ENCODE measurements at regions not wholly inside any gene's neighbourhood (a gene's known extent, or its start where the extent isn't known, plus 50 kb on each side); places are given as distances from the start of the nearest gene placed in this dataset.

- no peak for ATAC-seq
Measured at GRCh38 chr2:160680294-160680693, 186.7 kb upstream of the RBMS1 start.

- ATAC-seq: peak; percentile 68
Measured at GRCh38 chr2:160680974-160681373, 187.4 kb upstream of the RBMS1 start.

GRCh38 chr2:160683206-160683605, 189.6 kb upstream of the RBMS1 start:
- no peak for ATAC-seq

GRCh38 chr2:160687629-160688028, 194.0 kb upstream of the RBMS1 start:
- no peak for ATAC-seq

GRCh38 chr2:160689441-160689840, 195.8 kb upstream of the RBMS1 start:
- no peak for ATAC-seq

GRCh38 chr2:160694221-160694620, 200.6 kb upstream of the RBMS1 start:
- no peak for ATAC-seq

GRCh38 chr2:160694631-160695030, 201.0 kb upstream of the RBMS1 start:
- no peak for ATAC-seq

GRCh38 chr2:160695402-160696086, 201.9 kb upstream of the RBMS1 start:
- ATAC-seq: peak; percentile 95

GRCh38 chr2:160696087-160696452, 202.5 kb upstream of the RBMS1 start:
- no peak for ATAC-seq

- no peak for ATAC-seq
Measured at GRCh38 chr2:160697817-160698216, 204.2 kb upstream of the RBMS1 start.

- no peak for ATAC-seq
Measured at GRCh38 chr2:160700021-160700814, 206.6 kb upstream of the RBMS1 start.

- ATAC-seq: no peak
Measured at GRCh38 chr2:160701822-160702221, 208.2 kb upstream of the RBMS1 start.

GRCh38 chr2:160702754-160703153, 209.1 kb upstream of the RBMS1 start:
- ATAC-seq: no peak

- no peak for ATAC-seq
Measured at GRCh38 chr2:160703648-160704585, 210.3 kb upstream of the RBMS1 start.

- ATAC-seq: no peak
Measured at GRCh38 chr2:160715428-160715827, 221.8 kb upstream of the RBMS1 start.

- no peak for ATAC-seq
Measured at GRCh38 chr2:160719116-160719515, 225.5 kb upstream of the RBMS1 start.

- no peak for ATAC-seq
Measured at GRCh38 chr2:160720098-160720497, 226.5 kb upstream of the RBMS1 start.

- no peak for ATAC-seq
Measured at GRCh38 chr2:160721089-160722040, 227.8 kb upstream of the RBMS1 start.

- ATAC-seq: no peak
Measured at GRCh38 chr2:160726046-160726445, 232.4 kb upstream of the RBMS1 start.

GRCh38 chr2:160730296-160730995, 236.8 kb upstream of the RBMS1 start:
- ATAC-seq: no peak

- no peak for ATAC-seq
Measured at GRCh38 chr2:160731415-160731814, 237.8 kb upstream of the RBMS1 start.

All from esophagus mucosa (tissue), 1 donor.